C4-2B (cell line): ENCODE measurements at regions not wholly inside any gene's neighbourhood (a gene's known extent, or its start where the extent isn't known, plus 50 kb on each side); places are given as distances from the start of the nearest gene placed in this dataset.

ENCODE experiments used
- H3K27ac ChIP-seq: fragments of 450-650 bp; 2 replicates; pipeline ENCODE4 v1.5.1; 2017
- ZFX ChIP-seq: fragments of 450-650 bp; IDR thresholded peaks from 2 replicates; pipeline ENCODE4 v1.6.1; 2017
- TF ChIP-seq, protein P1 (sequence below): fragments of 450-650 bp; conservative IDR thresholded peaks from 2 replicates; pipeline ENCODE4 v1.5.1; 2017; ENCODE audit warnings: mild to moderate bottlenecking

DNA sequence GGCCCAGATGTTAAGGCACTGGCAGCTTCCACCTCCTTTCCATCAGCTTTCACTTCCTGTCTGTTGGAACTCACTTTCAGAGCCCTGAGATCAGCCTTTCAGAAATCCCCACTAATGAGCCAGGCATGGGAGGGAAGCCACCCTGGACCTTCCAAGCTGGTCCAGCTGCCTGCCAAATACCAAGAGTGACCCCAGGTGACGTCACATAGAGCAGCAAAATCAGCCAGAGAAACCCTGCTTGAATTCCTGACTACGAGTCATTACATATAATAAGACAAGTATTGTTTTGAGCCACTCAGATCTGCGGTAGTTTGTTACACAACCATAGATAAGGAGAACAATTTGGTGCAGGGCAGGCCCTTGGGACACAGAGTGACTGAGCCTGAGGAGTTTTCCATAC lies 556.0 kb upstream of the JAG1 start:
- no peak overlapping the region for H3K27ac ChIP-seq

DNA sequence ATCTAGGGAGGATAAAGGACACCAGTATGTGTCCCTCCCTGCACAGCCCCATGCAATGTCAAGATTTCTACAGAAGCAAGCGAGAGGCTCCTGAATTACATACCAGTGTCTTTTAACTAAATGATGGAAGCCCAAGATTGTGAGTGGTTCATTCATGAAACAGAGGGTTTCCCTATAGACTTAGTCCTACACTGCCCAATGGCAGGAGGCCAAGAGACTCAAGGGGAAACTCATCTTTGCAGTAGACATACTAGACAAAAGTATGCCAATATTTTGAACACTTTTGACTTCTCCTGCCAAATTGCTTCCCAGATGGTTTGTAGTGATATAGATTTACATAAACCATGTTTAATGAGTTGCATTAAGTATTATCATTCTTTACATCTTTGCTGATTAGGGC lies 557.2 kb upstream of the JAG1 start:
- TF ChIP-seq, protein P1, sequence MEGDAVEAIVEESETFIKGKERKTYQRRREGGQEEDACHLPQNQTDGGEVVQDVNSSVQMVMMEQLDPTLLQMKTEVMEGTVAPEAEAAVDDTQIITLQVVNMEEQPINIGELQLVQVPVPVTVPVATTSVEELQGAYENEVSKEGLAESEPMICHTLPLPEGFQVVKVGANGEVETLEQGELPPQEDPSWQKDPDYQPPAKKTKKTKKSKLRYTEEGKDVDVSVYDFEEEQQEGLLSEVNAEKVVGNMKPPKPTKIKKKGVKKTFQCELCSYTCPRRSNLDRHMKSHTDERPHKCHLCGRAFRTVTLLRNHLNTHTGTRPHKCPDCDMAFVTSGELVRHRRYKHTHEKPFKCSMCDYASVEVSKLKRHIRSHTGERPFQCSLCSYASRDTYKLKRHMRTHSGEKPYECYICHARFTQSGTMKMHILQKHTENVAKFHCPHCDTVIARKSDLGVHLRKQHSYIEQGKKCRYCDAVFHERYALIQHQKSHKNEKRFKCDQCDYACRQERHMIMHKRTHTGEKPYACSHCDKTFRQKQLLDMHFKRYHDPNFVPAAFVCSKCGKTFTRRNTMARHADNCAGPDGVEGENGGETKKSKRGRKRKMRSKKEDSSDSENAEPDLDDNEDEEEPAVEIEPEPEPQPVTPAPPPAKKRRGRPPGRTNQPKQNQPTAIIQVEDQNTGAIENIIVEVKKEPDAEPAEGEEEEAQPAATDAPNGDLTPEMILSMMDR = no peak
- no peak for TF ChIP-seq ZFX
- no peak overlapping the region for H3K27ac ChIP-seq

More for the DNA sequence above, 556.0 kb upstream of the JAG1 start:
- no peak for TF ChIP-seq ZFX
- TF ChIP-seq, protein P1 = no peak

DNA sequence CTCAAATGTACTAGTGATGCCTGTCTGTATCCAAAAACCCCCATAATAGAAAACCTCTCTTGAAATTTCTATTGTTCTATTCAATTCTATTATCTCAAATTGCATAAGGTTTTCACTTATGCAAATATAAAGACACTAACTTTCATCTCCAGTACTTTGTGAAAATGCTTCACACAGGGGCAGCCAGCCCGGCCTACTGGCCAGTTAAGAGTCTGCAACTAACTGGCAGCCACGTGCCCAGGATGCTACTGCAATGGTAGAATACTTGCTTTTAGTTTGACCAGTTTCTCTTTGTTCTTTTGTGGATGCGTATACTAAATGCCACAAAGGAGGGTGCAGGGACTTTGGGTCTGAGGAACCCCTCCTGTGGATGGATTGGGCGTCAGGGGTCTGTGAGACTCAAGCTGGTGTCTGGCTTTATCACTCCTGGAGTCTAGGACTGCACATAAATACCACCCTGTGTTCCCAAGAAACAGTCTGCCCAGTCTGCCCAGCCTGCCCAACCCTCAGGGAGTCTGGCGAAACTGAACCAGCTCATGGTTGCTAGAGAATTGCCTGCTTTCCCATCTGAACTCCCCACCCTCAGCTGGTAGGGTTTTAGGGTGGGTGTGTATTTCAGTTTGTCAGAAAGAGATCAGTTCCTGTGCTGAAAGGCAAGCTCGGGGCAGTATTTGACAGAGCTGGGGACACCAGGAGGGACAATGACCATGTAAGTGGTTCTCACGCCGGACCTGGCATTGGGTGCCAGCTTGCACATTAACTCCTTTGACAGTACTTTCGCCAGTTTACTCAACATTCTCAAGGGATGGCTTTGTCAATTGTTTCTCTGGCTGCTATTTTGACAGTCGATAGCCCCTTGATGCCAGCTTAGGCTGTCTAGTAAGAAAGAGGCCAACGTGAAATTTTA lies 558.2 kb upstream of the JAG1 start:
- H3K27ac ChIP-seq = no peak overlapping the region
- TF ChIP-seq, protein P1 = no peak
- TF ChIP-seq ZFX = no peak

DNA sequence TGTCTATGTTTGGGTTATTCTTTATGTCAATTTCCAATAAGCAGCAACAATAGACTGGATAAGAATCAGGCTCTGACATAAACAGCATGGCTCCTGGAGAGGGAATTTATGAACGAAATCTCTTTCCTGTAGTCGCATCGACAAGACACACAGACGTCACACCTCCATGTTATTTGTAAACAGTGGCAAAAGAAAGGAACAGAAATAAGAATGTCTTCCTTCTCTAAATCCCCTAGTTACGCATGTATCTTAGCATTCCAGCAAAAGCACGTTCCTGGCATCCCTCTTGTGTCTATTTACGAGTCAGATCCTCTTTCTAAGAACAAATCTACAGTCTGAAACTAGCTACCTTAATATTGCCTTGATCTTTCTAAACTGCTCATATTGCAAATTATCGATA lies 559.1 kb upstream of the JAG1 start:
- TF ChIP-seq, protein P1 = no peak
- no peak for TF ChIP-seq ZFX
- no peak overlapping the region for H3K27ac ChIP-seq

DNA sequence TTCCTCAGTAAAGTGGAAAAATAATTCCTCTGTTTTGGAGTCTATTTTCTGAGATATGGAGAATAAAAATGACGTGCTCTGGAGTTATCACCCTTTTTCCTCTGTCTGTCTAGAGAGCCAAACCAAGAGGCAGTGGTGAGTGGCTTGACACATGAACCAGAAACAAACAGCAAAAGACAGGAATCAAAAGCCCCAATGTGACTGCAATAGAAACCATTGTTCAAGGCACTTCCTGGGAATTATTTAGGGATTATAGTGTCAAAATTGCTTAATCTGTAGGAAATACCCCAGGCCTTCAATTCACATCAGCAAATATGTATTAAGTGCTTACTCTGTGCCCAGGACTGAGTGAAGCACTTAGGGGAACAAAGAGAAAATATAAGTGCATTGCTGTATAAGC lies 560.4 kb upstream of the JAG1 start:
- no peak overlapping the region for H3K27ac ChIP-seq

DNA sequence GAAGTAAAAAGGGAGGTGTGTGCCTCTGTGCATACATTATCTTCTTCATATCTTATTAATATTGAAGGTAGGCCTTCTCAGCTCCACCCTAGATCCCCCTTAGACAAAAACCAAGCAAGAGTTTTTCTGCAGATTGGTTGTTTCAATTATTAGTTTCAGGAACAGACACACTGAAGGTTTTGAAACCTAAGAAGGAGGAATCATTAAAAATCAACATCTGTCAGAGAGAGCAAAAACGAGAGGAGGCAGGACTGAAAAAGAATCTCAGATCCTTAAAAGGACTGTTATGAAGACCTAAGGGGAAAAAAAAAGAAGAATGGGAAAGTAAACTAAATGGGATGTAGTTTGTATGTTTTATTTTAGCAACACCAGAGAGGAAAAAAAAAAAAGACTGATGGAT lies 560.8 kb upstream of the JAG1 start:
- no peak overlapping the region for H3K27ac ChIP-seq
- TF ChIP-seq, protein P1 = no peak
- TF ChIP-seq ZFX = no peak

More for the DNA sequence above, 560.4 kb upstream of the JAG1 start:
- TF ChIP-seq ZFX = no peak
- TF ChIP-seq, protein P1 = no peak

DNA sequence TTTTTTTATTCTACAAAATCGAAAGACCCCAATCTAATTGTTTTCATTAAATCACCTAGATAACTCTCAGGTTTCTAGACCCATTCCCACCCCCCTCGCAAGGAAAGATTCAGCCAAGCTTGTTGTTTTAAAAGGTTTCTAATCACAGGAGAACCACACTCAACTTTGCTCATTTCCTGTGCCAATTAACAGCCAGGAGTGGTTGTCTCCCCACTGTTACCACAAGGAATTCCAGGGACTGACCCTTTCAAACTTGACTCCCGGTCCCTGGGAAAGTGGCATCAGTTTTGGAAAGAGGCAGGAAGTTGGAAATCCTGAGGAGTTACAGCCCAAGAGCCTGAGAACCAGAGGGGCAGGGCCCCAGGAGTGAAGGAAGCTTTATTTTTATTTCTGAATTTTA lies 561.3 kb upstream of the JAG1 start:
- TF ChIP-seq ZFX = no peak
- TF ChIP-seq, protein P1 = no peak
- H3K27ac ChIP-seq = no peak overlapping the region
